ENCODE measurements at regions not wholly inside any gene's neighbourhood (a gene's known extent, or its start where the extent isn't known, plus 50 kb on each side); places are given as distances from the start of the nearest gene placed in this dataset.
A peak's percentile ranks its signal among the peaks of the same experiment; 100 is the strongest.
"Not testable (repeated sequence)": the region's sequence is repeated elsewhere in the genome, so short reads cannot be mapped to it uniquely, and the experiment has no call there.

DNA sequence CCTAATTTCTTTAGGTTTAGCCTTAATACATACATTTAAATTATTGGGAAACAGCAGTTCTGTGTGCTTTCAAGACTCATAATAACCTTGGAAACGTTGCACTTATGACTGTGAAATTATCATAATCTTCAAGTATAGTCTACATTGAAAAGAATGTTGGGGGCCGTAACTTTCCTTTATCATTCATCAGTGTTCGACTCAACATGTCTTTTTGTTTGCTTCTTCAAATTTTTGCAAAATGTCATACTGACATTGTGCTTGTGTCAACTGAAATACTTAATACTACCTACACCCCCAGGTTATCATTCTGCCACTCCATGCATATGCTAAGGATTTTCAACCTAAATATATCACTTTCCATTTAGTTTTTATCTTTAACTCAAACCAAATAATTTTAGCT is 1562.9 kb downstream of the OLFM4 start:
- H3K27me3 ChIP-seq (ENCODE audit: control insufficient read depth, insufficient read depth, low read length): no peaks in the 10 kb centered on the region
- H3K27ac ChIP-seq (ENCODE audit: low read depth, low read length): no peak overlapping the region
- H3K4me1 ChIP-seq (ENCODE audit: control insufficient read depth, insufficient read depth, low read length): no peaks in the 10 kb centered on the region
- no peak for DNase-seq (ENCODE audit: low read depth in 4 of 6, low spot score in 6 of 6)
- H3K9me3 ChIP-seq (ENCODE audit: control insufficient read depth, insufficient read depth, low read length): no peaks in the 10 kb centered on the region
- no peak overlapping the region for H3K4me3 ChIP-seq (ENCODE audit: low read depth, low read length)
- WGBS (ENCODE audit: insufficient coverage): 100% methylated on average over 1 of the region's 3 CpGs
- no peaks in the 10 kb centered on the region for H3K36me3 ChIP-seq (ENCODE audit: control insufficient read depth, insufficient read depth, low read length)

DNA sequence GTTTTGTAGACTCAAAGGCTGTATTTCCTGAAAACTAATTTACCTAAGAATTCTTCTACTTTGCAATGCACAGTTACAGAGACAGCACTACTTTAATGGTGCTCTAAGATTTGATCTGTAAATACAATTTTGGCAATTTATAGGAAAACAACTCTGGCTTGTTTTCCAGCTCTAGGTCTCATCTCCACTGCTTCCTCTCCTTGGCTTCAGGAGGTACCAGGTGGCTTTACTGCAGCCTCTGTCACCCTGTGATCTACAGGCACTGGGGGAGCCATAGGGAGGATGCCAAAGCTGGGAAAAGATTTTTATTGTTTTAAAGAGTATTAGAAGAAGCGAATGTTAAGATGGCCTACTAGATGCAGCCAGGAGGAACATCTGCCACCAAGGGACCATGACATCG is 1563.6 kb downstream of the OLFM4 start:
- Histone ChIP-seq H3K27me3 (ENCODE audit: control insufficient read depth, insufficient read depth, low read length) (no peaks in the 10 kb centered on the region), H3K27ac (ENCODE audit: low read depth, low read length) (no peak overlapping the region), H3K4me3 (ENCODE audit: low read depth, low read length) (no peak overlapping the region), H3K4me1 (ENCODE audit: control insufficient read depth, insufficient read depth, low read length) (no peaks in the 10 kb centered on the region), H3K9me3 (ENCODE audit: control insufficient read depth, insufficient read depth, low read length) (no peaks in the 10 kb centered on the region), H3K36me3 (ENCODE audit: control insufficient read depth, insufficient read depth, low read length) (no peaks in the 10 kb centered on the region)
- 100% methylated on average over 2 of the region's 2 CpGs for WGBS (ENCODE audit: insufficient coverage)
- DNase-seq (ENCODE audit: low read depth in 4 of 6, low spot score in 6 of 6): no peak

DNA sequence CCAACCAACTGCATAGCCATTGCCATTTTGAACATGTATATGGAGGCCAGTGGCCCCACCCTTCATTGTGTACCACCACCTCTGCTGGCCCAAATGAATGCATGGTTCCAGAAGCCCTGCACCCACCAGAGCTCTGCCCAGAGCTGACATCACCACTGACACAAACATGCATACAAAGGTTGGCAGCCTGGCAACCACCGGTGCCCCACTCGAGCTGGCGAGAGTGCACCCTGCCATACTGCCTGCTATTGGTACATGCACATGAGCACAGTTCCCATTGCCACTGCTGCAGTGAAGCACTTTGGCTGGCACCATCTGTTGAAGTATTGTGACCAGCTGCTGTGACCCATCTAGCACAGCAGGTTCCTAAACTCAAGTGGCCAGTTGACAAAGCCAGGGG is 1564.9 kb downstream of the OLFM4 start:
- Histone ChIP-seq H3K9me3 (ENCODE audit: control insufficient read depth, insufficient read depth, low read length) (no peaks in the 10 kb centered on the region), H3K27ac (ENCODE audit: low read depth, low read length) (no peak overlapping the region), H3K4me3 (ENCODE audit: low read depth, low read length) (no peak overlapping the region), H3K27me3 (ENCODE audit: control insufficient read depth, insufficient read depth, low read length) (no peaks in the 10 kb centered on the region), H3K4me1 (ENCODE audit: control insufficient read depth, insufficient read depth, low read length) (no peaks in the 10 kb centered on the region), H3K36me3 (ENCODE audit: control insufficient read depth, insufficient read depth, low read length) (no peaks in the 10 kb centered on the region)
- no peak for DNase-seq (ENCODE audit: low read depth in 4 of 6, low spot score in 6 of 6)
- 82% methylated on average over 3 of the region's 3 CpGs for WGBS (ENCODE audit: insufficient coverage)

DNA sequence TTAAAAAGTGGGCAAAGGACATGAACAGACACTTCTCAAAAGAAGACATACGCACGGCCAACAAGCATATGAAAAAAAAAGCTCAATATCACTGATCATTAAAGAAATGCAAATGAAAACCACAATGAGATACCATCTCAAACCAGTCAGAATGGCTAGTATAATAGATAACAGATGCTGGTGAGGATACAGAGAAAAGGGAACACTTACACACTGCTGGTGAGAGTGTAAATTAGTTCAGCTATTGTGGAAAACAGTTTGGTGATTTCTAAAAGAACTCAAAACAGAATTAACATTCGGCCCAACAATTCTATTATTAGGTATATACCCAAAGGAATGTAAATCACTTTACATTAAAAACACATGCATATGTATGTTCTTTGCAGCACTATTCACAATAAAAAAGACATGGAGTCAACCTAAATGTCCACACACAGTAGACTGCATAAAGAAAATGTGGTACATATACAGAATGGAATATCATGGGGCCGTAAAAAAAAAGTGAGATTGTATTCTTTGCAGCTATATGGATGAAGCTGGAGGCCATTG is 1569.0 kb downstream of the OLFM4 start:
- no peaks in the 10 kb centered on the region for H3K36me3 ChIP-seq (ENCODE audit: control insufficient read depth, insufficient read depth, low read length)
- WGBS (ENCODE audit: insufficient coverage): no CpG with 5 or more reads among the region's 4 CpGs
- no peak overlapping the region for H3K27ac ChIP-seq (ENCODE audit: low read depth, low read length)
- H3K9me3 ChIP-seq (ENCODE audit: control insufficient read depth, insufficient read depth, low read length): no peaks in the 10 kb centered on the region
- no peak overlapping the region for H3K4me3 ChIP-seq (ENCODE audit: low read depth, low read length)
- H3K27me3 ChIP-seq (ENCODE audit: control insufficient read depth, insufficient read depth, low read length): no peaks in the 10 kb centered on the region
- H3K4me1 ChIP-seq (ENCODE audit: control insufficient read depth, insufficient read depth, low read length): no peaks in the 10 kb centered on the region
- no peak for DNase-seq (ENCODE audit: low read depth in 4 of 6, low spot score in 6 of 6)

- Histone ChIP-seq H3K36me3 (ENCODE audit: control insufficient read depth, insufficient read depth, low read length) (no peaks in the 10 kb centered on the region), H3K9me3 (ENCODE audit: control insufficient read depth, insufficient read depth, low read length) (no peaks in the 10 kb centered on the region), H3K27me3 (ENCODE audit: control insufficient read depth, insufficient read depth, low read length) (no peaks in the 10 kb centered on the region), H3K4me3 (ENCODE audit: low read depth, low read length) (no peak overlapping the region), H3K27ac (ENCODE audit: low read depth, low read length) (no peak overlapping the region), H3K4me1 (ENCODE audit: control insufficient read depth, insufficient read depth, low read length) (no peaks in the 10 kb centered on the region)
- DNase-seq (ENCODE audit: low read depth in 4 of 6, low spot score in 6 of 6): no peak
- no CpG with 5 or more reads among the region's 1 CpG for WGBS (ENCODE audit: insufficient coverage)
Measured at GRCh38 chr13:54599413-54599812, 1570.8 kb downstream of the OLFM4 start.

- H3K27ac ChIP-seq (ENCODE audit: low read depth, low read length): no peak overlapping the region
- no peaks in the 10 kb centered on the region for H3K4me1 ChIP-seq (ENCODE audit: control insufficient read depth, insufficient read depth, low read length)
- DNase-seq (ENCODE audit: low read depth in 4 of 6, low spot score in 6 of 6): peak in 1 of 6 donors; percentile 12
- no peaks in the 10 kb centered on the region for H3K9me3 ChIP-seq (ENCODE audit: control insufficient read depth, insufficient read depth, low read length)
- no peaks in the 10 kb centered on the region for H3K36me3 ChIP-seq (ENCODE audit: control insufficient read depth, insufficient read depth, low read length)
- no CpG with 5 or more reads among the region's 1 CpG for WGBS (ENCODE audit: insufficient coverage)
- H3K4me3 ChIP-seq (ENCODE audit: low read depth, low read length): no peak overlapping the region
- H3K27me3 ChIP-seq (ENCODE audit: control insufficient read depth, insufficient read depth, low read length): no peaks in the 10 kb centered on the region
Measured at GRCh38 chr13:54606944-54607343, 1578.3 kb downstream of the OLFM4 start.

DNA sequence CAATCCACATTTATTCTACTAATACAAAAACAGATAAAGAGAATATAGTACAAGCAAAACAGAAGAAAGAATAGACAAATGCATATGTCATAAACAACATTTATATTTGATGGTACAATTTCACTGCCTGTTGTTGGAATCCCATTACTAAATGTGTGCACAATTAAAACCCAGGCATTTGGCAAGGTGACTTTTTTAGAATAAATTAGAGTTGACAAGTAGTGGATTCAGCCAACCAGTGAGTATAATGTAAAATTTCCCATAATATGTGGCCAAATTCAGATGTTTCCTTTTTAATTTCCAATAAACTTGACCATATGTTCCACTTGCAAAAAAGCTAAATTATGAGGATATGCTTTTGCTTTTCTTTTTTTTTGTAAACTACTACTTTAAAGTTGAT is 1578.8 kb downstream of the OLFM4 start:
- Histone ChIP-seq H3K4me1 (ENCODE audit: control insufficient read depth, insufficient read depth, low read length) (no peaks in the 10 kb centered on the region), H3K9me3 (ENCODE audit: control insufficient read depth, insufficient read depth, low read length) (no peaks in the 10 kb centered on the region), H3K4me3 (ENCODE audit: low read depth, low read length) (no peak overlapping the region), H3K27me3 (ENCODE audit: control insufficient read depth, insufficient read depth, low read length) (no peaks in the 10 kb centered on the region), H3K36me3 (ENCODE audit: control insufficient read depth, insufficient read depth, low read length) (no peaks in the 10 kb centered on the region), H3K27ac (ENCODE audit: low read depth, low read length) (no peak overlapping the region)
- no peak for DNase-seq (ENCODE audit: low read depth in 4 of 6, low spot score in 6 of 6)

DNA sequence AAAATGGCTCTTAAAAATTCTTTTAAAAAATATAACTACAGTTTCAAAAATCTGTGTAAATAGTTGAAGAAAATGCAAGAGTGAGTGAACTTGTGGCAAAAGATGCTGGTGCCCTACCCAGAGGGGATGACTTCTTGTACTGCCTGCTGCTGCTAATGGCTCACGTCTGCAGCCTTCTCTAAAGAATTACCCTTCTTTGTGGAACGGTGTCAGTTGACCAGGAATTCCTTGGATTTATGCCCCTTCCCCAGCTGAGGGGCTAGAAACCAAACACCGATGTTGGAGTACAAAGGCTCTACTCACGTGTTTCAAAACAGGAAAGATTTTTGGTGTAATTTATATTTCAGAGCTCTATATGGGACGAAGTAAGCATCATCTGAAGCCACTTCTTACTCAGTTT is 1582.8 kb downstream of the OLFM4 start:
- H3K36me3 ChIP-seq (ENCODE audit: control insufficient read depth, insufficient read depth, low read length): no peaks in the 10 kb centered on the region
- 27% methylated on average over 2 of the region's 5 CpGs for WGBS (ENCODE audit: insufficient coverage)
- no peaks in the 10 kb centered on the region for H3K4me1 ChIP-seq (ENCODE audit: control insufficient read depth, insufficient read depth, low read length)
- no peaks in the 10 kb centered on the region for H3K27me3 ChIP-seq (ENCODE audit: control insufficient read depth, insufficient read depth, low read length)
- no peak for DNase-seq (ENCODE audit: low read depth in 4 of 6, low spot score in 6 of 6)
- no peak overlapping the region for H3K27ac ChIP-seq (ENCODE audit: low read depth, low read length)
- no peak overlapping the region for H3K4me3 ChIP-seq (ENCODE audit: low read depth, low read length)
- H3K9me3 ChIP-seq (ENCODE audit: control insufficient read depth, insufficient read depth, low read length): no peaks in the 10 kb centered on the region

DNA sequence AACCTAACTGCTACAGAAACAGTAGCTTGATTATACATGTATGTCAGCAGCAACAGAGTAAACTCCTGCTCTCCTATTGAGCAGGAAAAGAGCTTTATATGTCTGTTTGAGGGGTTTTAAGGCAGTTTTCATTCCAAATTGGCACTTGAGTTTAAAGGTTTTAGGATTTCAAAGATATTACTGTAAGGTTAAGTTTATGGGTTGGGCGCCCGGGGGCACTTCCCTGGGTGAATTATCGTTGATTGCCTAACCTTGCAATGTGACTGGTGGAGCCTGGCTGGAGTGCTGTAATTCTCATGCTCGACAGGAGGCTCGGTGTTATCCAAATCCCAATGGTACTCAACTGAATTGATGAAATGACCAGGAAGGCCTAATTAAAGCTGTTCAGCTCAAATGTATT is 1586.1 kb downstream of the OLFM4 start:
- no peaks in the 10 kb centered on the region for H3K27me3 ChIP-seq (ENCODE audit: control insufficient read depth, insufficient read depth, low read length)
- H3K4me1 ChIP-seq (ENCODE audit: control insufficient read depth, insufficient read depth, low read length): no peaks in the 10 kb centered on the region
- H3K4me3 ChIP-seq (ENCODE audit: low read depth, low read length): no peak overlapping the region
- no peak overlapping the region for H3K27ac ChIP-seq (ENCODE audit: low read depth, low read length)
- 42% methylated on average over 3 of the region's 5 CpGs for WGBS (ENCODE audit: insufficient coverage)
- peak in 1 of 6 donors; percentile 81 for DNase-seq (ENCODE audit: low read depth in 4 of 6, low spot score in 6 of 6)
- H3K9me3 ChIP-seq (ENCODE audit: control insufficient read depth, insufficient read depth, low read length): no peaks in the 10 kb centered on the region
- no peaks in the 10 kb centered on the region for H3K36me3 ChIP-seq (ENCODE audit: control insufficient read depth, insufficient read depth, low read length)

GRCh38 chr13:54626504-54626903 is 1597.9 kb downstream of the OLFM4 start:
- not testable (repeated sequence) for H3K27ac ChIP-seq (ENCODE audit: low read depth, low read length); H3K4me1 ChIP-seq (ENCODE audit: control insufficient read depth, insufficient read depth, low read length); H3K27me3 ChIP-seq (ENCODE audit: control insufficient read depth, insufficient read depth, low read length); H3K4me3 ChIP-seq (ENCODE audit: low read depth, low read length); DNase-seq (ENCODE audit: low read depth in 4 of 6, low spot score in 6 of 6); H3K36me3 ChIP-seq (ENCODE audit: control insufficient read depth, insufficient read depth, low read length); H3K9me3 ChIP-seq (ENCODE audit: control insufficient read depth, insufficient read depth, low read length)
- WGBS (ENCODE audit: insufficient coverage): no CpG with 5 or more reads among the region's 1 CpG
